HG02852 (cell line): ENCODE measurements at regions not wholly inside any gene's neighbourhood (a gene's known extent, or its start where the extent isn't known, plus 50 kb on each side); places are given as distances from the start of the nearest gene placed in this dataset.
"Not testable (repeated sequence)": the region's sequence is repeated elsewhere in the genome, so short reads cannot be mapped to it uniquely, and the experiment has no call there.

Experiments
- ATAC-seq: cut with Tn5 transposase; IDR thresholded peaks from one replicate; pipeline ENCODE4 v1.9.1; 2021; ENCODE audit warnings: mild to moderate bottlenecking, moderate library complexity; ENCODE audit not compliant: unreplicated experiment

- ATAC-seq: no peak
Observed at GRCh38 chr1:234922987-234923386, 205.7 kb downstream of the TOMM20 start.

GRCh38 chr1:234921266-234922062 is 207.2 kb downstream of the TOMM20 start:
- ATAC-seq: no peak

DNA sequence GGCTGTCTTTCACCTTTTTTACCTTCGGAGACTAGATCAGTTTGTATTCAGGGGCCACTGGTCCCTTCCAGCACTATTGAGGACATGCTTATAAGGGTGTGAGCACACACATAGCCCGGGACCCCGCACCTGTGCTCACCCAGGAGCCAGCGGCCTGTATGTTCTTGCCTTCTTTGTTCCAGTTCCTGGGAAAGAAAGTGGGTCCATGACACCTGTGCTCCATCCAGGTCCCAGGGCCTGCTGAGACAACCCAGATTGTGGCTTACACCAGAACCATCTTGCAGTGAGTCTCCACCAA is 207.8 kb downstream of the TOMM20 start:
- ATAC-seq: no peak

GRCh38 chr1:234920136-234920842 is 208.3 kb downstream of the TOMM20 start:
- no peak for ATAC-seq

DNA sequence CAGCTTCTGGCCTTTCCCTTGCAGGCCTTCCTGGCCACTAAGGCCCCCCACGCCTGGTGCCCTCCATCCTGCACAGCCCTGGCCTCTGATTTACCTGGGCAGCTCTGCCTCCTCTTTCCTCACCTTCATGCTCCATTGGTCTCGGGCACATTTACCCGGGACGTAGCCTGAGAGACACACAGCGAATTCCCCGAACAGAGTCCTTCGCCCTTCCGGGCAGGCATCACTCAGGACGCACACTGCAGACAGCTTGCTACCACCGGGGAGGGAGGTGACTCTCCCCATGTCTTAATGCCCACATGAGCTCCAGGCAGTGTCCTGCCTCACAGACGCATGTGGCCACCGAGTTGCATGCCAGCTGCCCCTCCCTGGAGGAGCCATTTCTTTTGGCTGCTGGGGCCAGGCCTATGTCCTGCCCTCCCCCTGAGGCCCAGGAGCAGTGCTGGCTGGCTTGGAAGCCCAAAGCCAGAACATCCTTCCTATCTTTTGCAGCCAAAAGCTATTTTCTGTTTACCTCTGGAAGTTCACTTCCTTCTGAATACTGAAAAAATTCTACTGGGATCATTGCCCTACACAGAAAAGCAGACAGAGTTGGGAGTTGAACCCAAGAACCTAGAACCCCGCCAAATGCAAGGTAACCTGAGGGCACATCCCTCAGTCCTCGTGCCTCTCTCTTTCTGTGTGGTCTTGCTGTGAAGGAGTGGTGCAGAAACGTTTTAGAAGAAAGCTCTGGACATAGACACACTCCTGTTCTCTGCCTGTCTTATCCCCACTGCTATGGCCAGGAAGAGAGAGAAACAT is 209.5 kb downstream of the TOMM20 start:
- no peak for ATAC-seq

DNA sequence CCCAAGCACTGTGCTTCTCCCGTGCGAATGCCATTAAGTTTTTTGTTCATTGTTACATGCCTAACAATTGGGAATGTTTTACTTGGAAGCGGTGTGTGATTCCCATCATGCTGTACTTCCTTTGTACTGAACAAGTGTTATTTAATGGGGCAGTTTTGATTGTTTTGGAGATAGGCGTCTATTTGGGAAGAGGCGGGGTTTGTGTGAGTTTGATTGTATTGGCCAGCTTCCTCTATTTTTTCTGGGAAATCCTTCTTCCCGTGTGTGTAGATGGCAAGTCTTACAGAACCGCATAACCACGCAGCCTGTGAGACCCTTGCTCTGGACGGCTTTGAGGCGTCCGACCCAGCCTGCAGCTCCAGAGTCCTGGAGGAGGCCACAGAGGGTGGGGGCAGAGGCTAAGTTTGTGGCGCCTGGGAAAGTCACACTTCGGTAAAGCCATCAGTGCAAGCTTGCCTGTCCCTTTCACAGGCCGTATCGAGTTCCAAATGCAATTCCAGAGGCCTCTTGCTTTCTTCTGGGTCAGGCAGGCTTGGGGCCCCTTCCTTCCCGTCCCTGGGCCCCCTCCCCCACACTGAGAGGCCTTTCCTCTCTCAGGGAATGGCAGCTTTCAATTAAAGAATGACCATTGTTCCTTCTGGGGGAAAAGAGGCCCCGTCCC is 210.3 kb downstream of the TOMM20 start:
- ATAC-seq: no peak

DNA sequence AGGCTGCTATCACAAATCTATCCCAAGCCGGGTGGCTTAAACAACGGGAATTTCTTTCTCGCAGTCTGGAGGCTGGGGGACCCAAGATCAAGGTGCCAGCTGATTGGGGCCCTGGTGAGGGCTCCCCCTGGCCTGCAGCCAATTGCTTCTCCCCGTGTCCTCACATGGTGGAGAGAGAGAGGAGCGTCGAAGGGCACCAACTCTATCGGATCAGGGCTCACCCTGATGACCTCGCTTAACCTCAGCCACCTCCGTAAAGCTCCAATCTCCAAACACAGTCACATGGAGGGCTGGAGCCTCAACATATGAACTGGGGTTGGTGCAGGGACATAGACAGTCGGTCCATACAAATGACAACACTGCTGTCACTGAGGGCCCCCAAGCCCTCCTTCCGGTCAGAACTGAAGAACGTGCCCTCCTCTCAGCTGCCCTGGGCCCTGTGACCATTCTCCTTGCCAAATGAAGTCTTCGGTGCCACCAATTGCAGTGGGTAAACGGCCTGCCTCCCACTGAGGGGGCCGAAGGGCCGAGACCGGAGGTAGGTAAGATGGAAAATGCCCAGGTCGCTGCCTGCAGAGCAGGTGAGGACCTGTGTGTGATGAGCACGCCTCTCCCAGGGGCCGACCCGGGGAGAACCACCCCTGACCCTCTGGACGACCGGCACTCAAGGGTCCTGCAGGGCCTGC is 211.0 kb downstream of the TOMM20 start:
- no peak for ATAC-seq

DNA sequence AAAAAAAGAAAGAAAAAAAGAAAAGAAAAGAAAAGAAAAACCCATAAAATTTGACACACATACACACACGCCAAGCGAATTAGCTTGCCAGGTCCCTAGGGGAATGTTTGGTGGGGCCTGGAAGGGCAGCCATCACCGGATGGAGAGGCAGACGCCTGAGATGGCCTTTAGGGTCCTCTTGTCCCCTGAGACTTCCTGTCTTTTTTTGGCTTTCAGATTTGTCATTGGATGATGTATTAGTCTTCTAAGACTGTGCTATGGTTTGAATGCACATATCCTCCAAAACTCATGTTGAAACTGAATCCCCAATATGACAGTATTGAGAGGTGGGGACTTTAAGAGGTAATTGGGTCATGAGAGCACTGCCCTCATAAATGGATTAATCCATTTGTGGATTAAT is 211.8 kb downstream of the TOMM20 start:
- ATAC-seq: no peak

- ATAC-seq: no peak
Observed at GRCh38 chr1:234915924-234916675, 212.5 kb downstream of the TOMM20 start.

DNA sequence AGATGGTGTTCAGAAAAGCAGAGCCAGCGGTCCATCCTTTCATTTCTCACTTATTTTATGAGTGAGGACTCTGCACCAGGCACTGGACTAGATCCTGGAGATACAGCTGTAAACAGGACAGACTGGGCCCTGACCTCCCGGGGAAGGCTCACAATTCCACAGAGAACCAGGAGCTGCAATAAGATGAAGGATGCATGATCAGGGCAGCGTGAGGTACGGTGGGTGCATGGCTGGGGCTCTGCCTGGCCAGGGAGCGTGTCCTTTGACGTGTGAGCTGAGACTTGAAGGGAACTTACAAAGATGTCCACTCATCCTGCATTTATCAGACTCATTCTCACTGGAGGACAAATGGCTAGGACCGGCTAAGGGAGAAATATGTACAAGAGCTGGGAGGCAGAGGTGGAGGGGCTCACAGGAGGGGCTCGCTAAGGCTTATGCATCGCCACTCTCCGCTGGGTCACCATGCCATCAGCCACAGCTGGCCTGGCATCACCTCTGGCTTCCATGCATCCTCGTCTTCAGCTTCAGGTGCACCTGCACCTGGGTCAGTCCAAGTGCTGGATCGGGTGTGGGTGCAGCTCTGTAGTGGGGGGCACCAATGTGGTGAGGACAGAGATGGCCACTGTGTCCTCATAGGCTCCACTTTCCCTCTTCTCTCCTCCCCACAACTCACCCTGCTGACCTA is 213.9 kb downstream of the TOMM20 start:
- no peak for ATAC-seq

DNA sequence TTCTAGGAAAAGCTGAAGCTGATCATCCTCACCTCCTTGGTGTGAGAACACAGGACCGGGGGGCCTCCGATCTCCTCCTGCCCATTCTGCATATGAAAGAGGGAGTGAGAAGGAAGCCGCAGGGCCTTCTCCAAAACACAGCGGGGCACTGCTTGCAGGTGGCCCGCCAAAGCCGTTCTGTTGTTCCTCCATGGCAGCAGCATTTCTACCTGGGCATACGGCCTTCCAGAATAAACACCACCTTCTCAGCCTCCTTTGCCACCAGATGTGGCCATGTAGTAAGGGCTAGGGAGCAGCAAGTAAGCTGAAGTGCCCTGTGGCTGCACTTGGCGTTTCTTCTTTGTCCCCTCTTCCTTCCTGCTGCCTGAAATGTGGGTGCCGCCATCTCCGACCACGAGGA is 214.9 kb downstream of the TOMM20 start:
- ATAC-seq: no peak

DNA sequence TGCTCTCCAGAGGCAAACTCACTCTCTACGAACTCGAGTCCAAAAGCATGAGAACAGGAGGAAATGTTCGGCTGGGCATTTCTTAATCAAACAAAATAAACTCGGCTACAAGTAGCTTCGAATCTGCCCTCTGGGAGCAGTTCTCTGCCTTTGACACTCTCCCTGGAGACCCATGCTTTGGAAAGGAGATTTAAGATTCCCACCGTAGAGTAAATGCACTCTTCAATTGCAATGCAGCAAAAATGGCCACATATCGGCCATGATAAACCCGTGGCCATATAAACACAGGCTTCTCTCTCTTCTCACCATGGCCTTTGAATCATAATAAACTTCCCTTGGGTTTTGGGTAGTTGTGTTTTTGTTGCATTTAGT is 215.4 kb downstream of the TOMM20 start:
- no peak for ATAC-seq

GRCh38 chr1:234912548-234913277 is 215.9 kb downstream of the TOMM20 start:
- ATAC-seq: no peak

GRCh38 chr1:234911787-234912186 is 216.8 kb downstream of the TOMM20 start:
- no peak for ATAC-seq

- ATAC-seq: not testable (repeated sequence)
Observed at GRCh38 chr1:234911136-234911535, 217.5 kb downstream of the TOMM20 start.

- ATAC-seq: no peak
Observed at GRCh38 chr1:234909851-234910250, 218.8 kb downstream of the TOMM20 start.

GRCh38 chr1:234909307-234909810 is 219.3 kb downstream of the TOMM20 start:
- ATAC-seq: no peak

- no peak for ATAC-seq
Observed at GRCh38 chr1:234908571-234908970, 220.1 kb downstream of the TOMM20 start.
